GM10266 (cell line): ENCODE measurements at regions not wholly inside any gene's neighbourhood (a gene's known extent, or its start where the extent isn't known, plus 50 kb on each side); places are given as distances from the start of the nearest gene placed in this dataset.

Experiments used
- DNase-seq: peaks from one replicate; pipeline ENCODE4 v3.0.0; 2012; ENCODE audit errors: extremely low spot score
- CTCF ChIP-seq: IDR thresholded peaks from 2 replicates; pipeline ENCODE4 v1.5.1; 2012; ENCODE audit warnings: mild to moderate bottlenecking, low read depth; ENCODE audit not compliant: control insufficient read depth, insufficient read depth; ENCODE audit errors: missing control alignments

DNA sequence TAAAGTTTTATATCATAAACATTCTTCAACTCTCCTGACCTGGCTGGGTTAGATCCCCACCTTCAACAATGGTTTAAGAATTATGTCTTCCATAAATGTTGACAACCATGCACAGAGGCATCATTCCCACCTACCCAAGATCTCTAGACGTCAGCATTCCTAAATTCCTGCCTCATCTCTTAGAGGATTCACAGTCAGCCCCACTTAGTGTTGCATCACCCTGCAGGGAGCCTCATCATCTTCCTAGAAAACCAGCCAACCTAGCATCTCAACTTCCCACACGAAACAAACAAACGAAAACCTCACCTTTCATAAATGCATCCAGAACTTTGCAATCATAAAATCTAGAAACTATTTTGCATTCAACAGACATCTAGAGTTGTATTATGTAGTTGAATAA is 816.1 kb upstream of the C9orf72 start:
- DNase-seq = no peak
- no peak for TF ChIP-seq CTCF

- no peak for TF ChIP-seq CTCF
- DNase-seq = no peak
These were observed 821.5 kb upstream of the C9orf72 start for GRCh38 chr9:28394774-28395173.

- TF ChIP-seq CTCF = no peak
- no peak for DNase-seq
These were observed 822.8 kb upstream of the C9orf72 start for GRCh38 chr9:28396058-28396457.

DNA sequence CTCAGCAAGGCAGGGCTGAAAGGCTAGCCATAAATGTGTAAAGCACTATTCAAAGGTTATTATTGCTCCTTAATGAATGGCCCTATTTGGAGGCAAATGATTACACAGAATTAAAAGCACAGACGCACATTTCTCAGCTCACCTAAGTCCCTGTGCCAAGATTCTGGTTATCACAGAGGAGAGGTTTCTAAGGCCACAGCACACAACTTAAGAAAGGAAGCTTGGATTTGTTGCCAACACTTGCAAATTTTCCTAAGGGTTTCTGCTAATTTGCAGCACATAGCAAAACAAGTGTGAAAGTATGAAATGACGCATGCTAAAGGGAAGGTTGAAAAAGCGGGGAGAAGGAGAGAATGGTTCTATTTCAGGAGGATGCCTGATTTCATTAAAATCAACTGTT is 834.1 kb upstream of the C9orf72 start:
- DNase-seq = no peak
- no peak for TF ChIP-seq CTCF

- no peak for TF ChIP-seq CTCF
- no peak for DNase-seq
These were observed 836.6 kb upstream of the C9orf72 start for GRCh38 chr9:28409919-28410318.

DNA sequence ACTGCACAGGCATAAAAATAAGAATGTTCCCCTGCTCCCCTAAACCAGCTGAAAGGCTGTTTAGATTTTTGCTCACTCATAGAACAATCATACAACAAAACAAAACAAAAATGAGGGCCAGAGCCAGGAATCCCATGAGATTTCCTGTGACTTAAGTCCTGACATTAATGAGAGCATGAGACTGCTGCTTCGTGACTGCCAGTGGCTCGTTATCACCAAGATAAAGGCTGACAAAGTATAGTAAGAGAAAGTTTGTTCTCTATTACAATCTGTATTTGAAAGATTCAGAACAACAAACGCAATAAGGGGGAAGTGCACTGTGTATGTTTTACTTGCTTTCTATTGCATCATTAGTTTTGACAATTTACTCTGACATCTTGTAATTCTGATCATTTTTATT is 837.1 kb upstream of the C9orf72 start:
- TF ChIP-seq CTCF = no peak
- no peak for DNase-seq

DNA sequence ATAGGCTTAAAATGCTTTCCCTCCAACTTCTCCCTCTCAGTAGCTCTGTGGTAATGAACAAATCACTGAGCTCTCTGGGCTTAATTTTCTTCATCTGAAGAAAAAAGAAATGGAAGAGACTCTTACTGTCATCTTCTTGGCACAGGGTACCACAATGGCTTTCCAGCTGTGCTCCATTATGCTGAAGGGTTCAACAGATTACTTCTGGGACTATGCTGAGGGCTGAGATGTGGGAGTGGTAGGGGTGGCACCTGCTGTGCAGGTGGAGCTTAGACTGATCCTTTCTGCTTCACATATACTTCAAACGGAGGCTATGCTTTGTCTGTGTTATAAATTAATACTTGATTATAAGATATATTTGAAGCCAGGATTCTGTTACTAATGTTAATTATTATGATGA is 840.2 kb upstream of the C9orf72 start:
- TF ChIP-seq CTCF = no peak
- no peak for DNase-seq
